IMR-90 (cell line): ENCODE measurements at regions not wholly inside any gene's neighbourhood (a gene's known extent, or its start where the extent isn't known, plus 50 kb on each side); places are given as distances from the start of the nearest gene placed in this dataset.

ENCODE experiments used
- ATAC-seq: fragments of 200-7000 bp; cut with Tn5 transposase; 2 replicates; pipeline ENCODE4 v1.9.1; 2020; ENCODE audit warnings: low read depth, mild to moderate bottlenecking, moderate library complexity
- BruUV-seq: library from RNA; stranded (reverse); fragments of 400-500 nt; replicated peaks from 2 replicates; lab custom pipeline; 2021; lab: Mats Ljungman, UMichigan
- CTCF ChIA-PET: fragments of 300-600 bp; formaldehyde crosslinking; extraction: SDS; loops from one replicate; lab custom pipeline; 2021; ENCODE audit warnings: antibody characterized with exemption; lab: Yijun Ruan, JAX
- POLR2A ChIA-PET: fragments of 300-600 bp; sonication (Branson Sonifier 250); formaldehyde crosslinking; loops from one replicate; lab custom pipeline; 2022; ENCODE audit warnings: antibody characterized with exemption; ENCODE audit not compliant: unreplicated experiment; lab: Charles Lee
- DNase-seq: peaks from one replicate; pipeline ENCODE4 v3.0.0; 2013
- H2AFZ ChIP-seq: replicated peaks from 2 replicates; pipeline ENCODE3; 2013; ENCODE audit warnings: low read length, mild to moderate bottlenecking; ENCODE audit not compliant: poor library complexity
- H2AK5ac ChIP-seq: 2 replicates; pipeline ENCODE4 v1.6.1; 2013; ENCODE audit warnings: low read depth, low read length, inconsistent platforms
- H2AK9ac ChIP-seq: replicated peaks from 2 replicates; pipeline ENCODE3; 2013; ENCODE audit warnings: mild to moderate bottlenecking, low read depth, low read length, moderate library complexity; ENCODE audit not compliant: poor library complexity
- H2BK120ac ChIP-seq: 2 replicates; pipeline ENCODE4 v1.6.1; 2013; ENCODE audit warnings: low read depth, low read length, inconsistent platforms
- H2BK15ac ChIP-seq: 3 replicates; pipeline ENCODE4 v1.6.1; 2013; ENCODE audit warnings: low read depth, low read length, inconsistent platforms
- H2BK20ac ChIP-seq: 2 replicates; pipeline ENCODE4 v1.6.1; 2013; ENCODE audit warnings: low read depth, mild to moderate bottlenecking, inconsistent platforms, low read length, moderate library complexity
- H2BK5ac ChIP-seq: 2 replicates; pipeline ENCODE4 v1.6.1; 2013; ENCODE audit warnings: mild to moderate bottlenecking, low read depth, low read length, inconsistent platforms; ENCODE audit not compliant: poor library complexity, severe bottlenecking
- H3K14ac ChIP-seq: replicated peaks from 2 replicates; pipeline ENCODE4 v1.6.1; 2013; ENCODE audit warnings: low read depth, low read length, inconsistent platforms
- H3K18ac ChIP-seq: 2 replicates; pipeline ENCODE4 v1.6.1; 2013; ENCODE audit warnings: low read depth, low read length, control low read depth
- H3K23ac ChIP-seq: 2 replicates; pipeline ENCODE4 v1.6.1; 2013; ENCODE audit warnings: low read depth, low read length, inconsistent platforms
- H3K27ac ChIP-seq: 2 replicates; pipeline ENCODE4 v1.5.1; 2013; ENCODE audit warnings: mild to moderate bottlenecking, control low read depth, low read length; ENCODE audit not compliant: insufficient read depth
- H3K27me3 ChIP-seq: 2 replicates; pipeline ENCODE4 v1.6.1; 2013; ENCODE audit warnings: low read length; ENCODE audit not compliant: control insufficient read depth, insufficient read depth
- H3K36me3 ChIP-seq: 2 replicates; pipeline ENCODE4 v1.6.1; 2013; ENCODE audit warnings: low read length, mixed read lengths; ENCODE audit not compliant: control insufficient read depth, insufficient read depth
- H3K4ac ChIP-seq: 2 replicates; pipeline ENCODE4 v1.6.1; 2013; ENCODE audit warnings: low read depth, low read length, inconsistent platforms
- H3K4me1 ChIP-seq: 2 replicates; pipeline ENCODE4 v1.6.1; 2013; ENCODE audit warnings: low read length, mixed read lengths; ENCODE audit not compliant: control insufficient read depth, insufficient read depth
- H3K4me2 ChIP-seq: 2 replicates; pipeline ENCODE4 v1.6.1; 2013; ENCODE audit warnings: low read depth, mild to moderate bottlenecking, control low read depth, low read length, moderate library complexity
- H3K4me3 ChIP-seq: 2 replicates; pipeline ENCODE4 v1.5.1; 2013; ENCODE audit warnings: low read depth, mild to moderate bottlenecking, control low read depth, low read length, moderate library complexity; ENCODE audit not compliant: insufficient read depth
- H3K56ac ChIP-seq: 2 replicates; pipeline ENCODE4 v1.6.1; 2013; ENCODE audit warnings: low read length, inconsistent platforms; ENCODE audit not compliant: insufficient read depth; ENCODE audit errors: extremely low read depth
- H3K79me1 ChIP-seq, 2 experiments: 2 replicates each; pipeline ENCODE4 v1.6.1; 2013; ENCODE audit warnings: low read length in 2 of 2, inconsistent platforms in 1 of 2, low read depth in 1 of 2
- H3K9ac ChIP-seq: 2 replicates; pipeline ENCODE4 v1.6.1; 2013; ENCODE audit warnings: low read depth, low read length, control low read depth
- H3K9me1 ChIP-seq: 2 replicates; pipeline ENCODE4 v1.6.1; 2013; ENCODE audit warnings: low read length, inconsistent platforms; ENCODE audit not compliant: insufficient read depth
- H3K9me3 ChIP-seq: 2 replicates; pipeline ENCODE4 v1.6.1; 2013; ENCODE audit warnings: low read length; ENCODE audit not compliant: control insufficient read depth, insufficient read depth
- H4K20me1 ChIP-seq: 2 replicates; pipeline ENCODE4 v1.6.1; 2013; ENCODE audit warnings: low read length, inconsistent platforms; ENCODE audit not compliant: insufficient read depth
- H4K5ac ChIP-seq: 2 replicates; pipeline ENCODE4 v1.6.1; 2013; ENCODE audit warnings: mild to moderate bottlenecking, low read depth, low read length, control low read depth
- H4K8ac ChIP-seq, 2 experiments: 2 replicates each; pipeline ENCODE4 v1.6.1; 2013; ENCODE audit warnings: low read depth in 2 of 2, low read length in 2 of 2, control low read depth in 1 of 2, inconsistent platforms in 1 of 2
- H4K91ac ChIP-seq: 2 replicates; pipeline ENCODE4 v1.6.1; 2013; ENCODE audit warnings: low read depth, low read length, inconsistent platforms; ENCODE audit not compliant: insufficient read depth
- BHLHE40 ChIP-seq: fragments of 150-350 bp; IDR thresholded peaks from 2 replicates; pipeline ENCODE4 v1.6.1; 2016; ENCODE audit warnings: mild to moderate bottlenecking, low read depth, low read length
- CEBPB ChIP-seq: IDR thresholded peaks from 2 replicates; pipeline ENCODE4 v1.6.1; 2012; ENCODE audit warnings: low read depth, low read length, improper control_type of control experiment
- CHD1 ChIP-seq: IDR thresholded peaks from 2 replicates; pipeline ENCODE4 v1.6.1; 2012; ENCODE audit warnings: low read depth, low read length, improper control_type of control experiment
- CTCF ChIP-seq: conservative IDR thresholded peaks from 2 replicates; pipeline ENCODE4 v1.5.1; 2012; ENCODE audit warnings: mild to moderate bottlenecking, low read depth, low read length, improper control_type of control experiment
- ELK1 ChIP-seq: fragments of 150-350 bp; IDR thresholded peaks from 2 replicates; pipeline ENCODE4 v1.6.1; 2016; ENCODE audit warnings: low read depth, mild to moderate bottlenecking, low read length, moderate library complexity, borderline replicate concordance
- FOS ChIP-seq: fragments of 150-350 bp; IDR thresholded peaks from 2 replicates; pipeline ENCODE4 v1.6.1; 2016; ENCODE audit warnings: low read depth, low read length
- MAFK ChIP-seq: IDR thresholded peaks from 2 replicates; pipeline ENCODE4 v1.6.1; 2012; ENCODE audit warnings: low read depth, low read length, improper control_type of control experiment
- MAZ ChIP-seq: IDR thresholded peaks from 2 replicates; pipeline ENCODE4 v1.6.1; 2012; ENCODE audit warnings: low read depth, mild to moderate bottlenecking, low read length, improper control_type of control experiment, moderate library complexity, borderline replicate concordance
- MXI1 ChIP-seq: IDR thresholded peaks from 2 replicates; pipeline ENCODE4 v1.6.1; 2012; ENCODE audit warnings: low read depth, mild to moderate bottlenecking, low read length, moderate library complexity, borderline replicate concordance
- NFE2L2 ChIP-seq: fragments of 150-350 bp; IDR thresholded peaks from 2 replicates; pipeline ENCODE4 v1.6.1; 2016; ENCODE audit warnings: low read depth, mild to moderate bottlenecking, low read length
- POLR2A ChIP-seq: IDR thresholded peaks from 2 replicates; pipeline ENCODE4 v1.6.1; 2012; ENCODE audit warnings: mild to moderate bottlenecking, low read depth, low read length
- RAD21 ChIP-seq: IDR thresholded peaks from 2 replicates; pipeline ENCODE4 v1.6.1; 2012; ENCODE audit warnings: low read length, improper control_type of control experiment
- RCOR1 ChIP-seq: IDR thresholded peaks from 2 replicates; pipeline ENCODE4 v1.6.1; 2012; ENCODE audit warnings: mild to moderate bottlenecking, low read length, improper control_type of control experiment; ENCODE audit not compliant: insufficient replicate concordance
- RFX5 ChIP-seq: IDR thresholded peaks from 2 replicates; pipeline ENCODE4 v1.8.0; 2012; ENCODE audit warnings: low read depth, mild to moderate bottlenecking, low read length, moderate library complexity
- SMC3 ChIP-seq: fragments of 150-350 bp; IDR thresholded peaks from 2 replicates; pipeline ENCODE4 v1.6.1; 2016; ENCODE audit warnings: low read depth, mild to moderate bottlenecking, antibody characterized with exemption, low read length, moderate library complexity
- USF2 ChIP-seq: fragments of 150-350 bp; IDR thresholded peaks from 2 replicates; pipeline ENCODE4 v1.6.1; 2017; ENCODE audit warnings: mild to moderate bottlenecking, antibody characterized with exemption, low read length, low read depth
- WGBS, 2 experiments: methylation state at CpG; one replicate each; pipeline versions ENCODE4 v1.1.5 to v1.1.7; 2013; ENCODE audit warnings: missing lambda C conversion rate in 2 of 2; ENCODE audit not compliant: insufficient read length in 1 of 2; ENCODE audit errors: extremely low coverage in 2 of 2; 5-methylcytosine and 5-hydroxymethylcytosine counted together
- dilution Hi-C: fragments of 300-500 bp; cut with HindIII; formaldehyde crosslinking; loops from one replicate; pipeline ENCODE4 v1.14.3; 2018; ENCODE audit warnings: low sequenced_read_pairs; ENCODE audit not compliant: unreplicated experiment
- in situ Hi-C: fragments of 300-500 bp; cut with MboI; formaldehyde crosslinking; loops from 3 replicates; pipeline ENCODE4 v1.14.3; 2019; ENCODE audit warnings: low sequenced_read_pairs, inconsistent platforms, mixed read lengths
- intact Hi-C: fragments of 100-400 bp; cut with micrococcal nuclease; formaldehyde crosslinking; loops from 2 replicates; pipeline ENCODE4 v1.10.0; 2022

GRCh38 chr16:35572186-35572585 lies 2112.8 kb downstream of the TP53TG3F start:
- intact Hi-C loops: no loop called here
- Histone ChIP-seq H2BK15ac (no peak overlapping the region), H3K23ac (no peak overlapping the region), H3K4me1 (no peaks in the 10 kb centered on the region), H3K4me2 (no peak overlapping the region), H3K27me3 (no peaks in the 10 kb centered on the region), H2AK5ac (no peak overlapping the region), H3K36me3 (no peaks in the 10 kb centered on the region), H4K20me1 (no peaks in the 10 kb centered on the region), H2BK5ac (no peak overlapping the region), H2AFZ (no peak overlapping the region), H3K4ac (no peak overlapping the region), H3K9me3 (peaks cover 34% of the 10 kb centered on the region), H4K5ac (no peak overlapping the region), H3K9me1 (no peaks in the 10 kb centered on the region), H3K79me1 (no peaks in the 10 kb centered on the region), H3K4me3 (no peak overlapping the region), H3K56ac (no peak overlapping the region), H3K9ac (no peak overlapping the region), H4K91ac (no peak overlapping the region), H4K8ac (no peak overlapping the region), H3K27ac (no peak overlapping the region), H3K14ac (no peak overlapping the region), H3K18ac (no peak overlapping the region), H2AK9ac (no peak overlapping the region), H2BK120ac (no peak overlapping the region), H2BK20ac (no peak overlapping the region)
- no CpG with 5 or more reads among the region's 3 CpGs for WGBS, 2 experiments
- ChIA-PET POLR2A (no interaction called here), CTCF (no interaction called here)
- DNase-seq: no peak
- TF ChIP-seq RCOR1: no peak
- no peak for TF ChIP-seq MAFK
- no peak for TF ChIP-seq POLR2A
- no peak for TF ChIP-seq CHD1
- TF ChIP-seq MXI1: no peak
- no peak for TF ChIP-seq BHLHE40
- no peak for TF ChIP-seq CTCF
- no peak for TF ChIP-seq RAD21
- no peak for TF ChIP-seq MAZ
- TF ChIP-seq FOS: no peak
- no peak for TF ChIP-seq CEBPB
- TF ChIP-seq ELK1: no peak
- TF ChIP-seq RFX5: no peak
- no peak for TF ChIP-seq SMC3
- TF ChIP-seq NFE2L2: no peak
- no peak for TF ChIP-seq USF2
- no TSS peak for BruUV-seq
- in situ Hi-C loops: no loop called here
- dilution Hi-C loops: no loop called here
- no peak for ATAC-seq
